HG03108 (cell line): ENCODE measurements at regions not wholly inside any gene's neighbourhood (a gene's known extent, or its start where the extent isn't known, plus 50 kb on each side); places are given as distances from the start of the nearest gene placed in this dataset.

ENCODE experiments used
- ATAC-seq: cut with Tn5 transposase; IDR thresholded peaks from one replicate; pipeline ENCODE4 v1.9.1; 2021; ENCODE audit warnings: moderate library complexity; ENCODE audit not compliant: unreplicated experiment

DNA sequence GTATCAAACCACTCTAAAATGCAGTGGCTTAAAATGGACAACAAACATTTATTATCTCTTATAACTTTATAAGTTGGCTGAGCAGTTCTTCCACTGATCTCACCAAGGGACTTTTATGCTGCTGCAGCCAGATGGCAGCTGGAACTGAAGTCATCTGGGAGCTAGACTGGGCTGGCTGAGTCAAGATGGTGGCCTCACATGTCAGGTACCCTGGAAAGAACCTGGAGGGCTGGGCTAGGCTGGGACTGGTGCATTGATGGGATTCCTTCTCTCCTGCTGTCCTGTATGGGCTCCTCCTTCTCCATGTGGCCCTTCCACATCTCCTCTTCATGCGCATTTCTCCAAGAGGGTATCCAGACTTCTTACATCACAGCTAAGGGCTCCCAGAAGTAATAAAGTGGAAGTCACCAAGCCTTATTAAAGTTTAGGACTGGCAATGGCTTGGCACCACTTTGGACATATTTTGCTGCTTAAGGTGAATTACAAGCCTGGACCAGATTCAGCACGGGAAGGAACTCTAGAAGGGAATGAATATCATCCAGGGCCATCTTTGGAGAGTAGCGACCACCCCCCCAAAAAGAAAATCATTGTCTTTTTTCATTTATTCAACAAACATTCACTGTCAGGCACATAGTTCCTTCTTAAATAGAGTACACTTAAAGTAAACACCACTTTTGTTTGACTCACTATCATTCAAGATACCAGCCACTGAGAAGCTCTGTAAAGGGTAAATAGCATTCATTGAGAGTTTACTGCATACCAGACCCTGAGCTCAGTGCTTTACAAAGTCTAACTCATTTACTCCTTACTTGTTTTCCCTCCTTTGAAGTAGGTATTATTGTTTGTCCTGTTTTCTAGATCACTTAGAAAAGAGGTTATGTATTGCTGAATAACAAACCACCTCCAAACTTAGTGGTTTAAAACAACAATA is 138.0 kb downstream of the ZFP36L2 start:
- ATAC-seq: no peak

DNA sequence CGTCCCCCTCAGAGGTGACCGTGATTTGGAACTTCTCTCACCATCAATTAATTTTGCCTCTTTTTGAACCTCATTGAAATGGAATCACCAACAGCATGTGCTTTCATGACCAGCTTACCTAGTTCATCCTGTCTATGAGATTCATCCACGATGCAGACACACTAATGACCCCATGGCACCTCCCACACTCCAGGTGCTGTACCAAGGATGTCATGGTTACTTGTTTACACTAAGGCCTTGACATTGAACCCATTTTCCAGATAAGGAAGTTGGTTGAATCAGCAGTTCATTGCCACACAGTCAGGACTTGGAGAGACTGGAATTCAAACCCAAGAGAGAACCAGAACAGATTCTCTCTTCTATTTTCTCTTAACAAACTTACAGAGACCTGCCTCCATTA is 139.0 kb downstream of the ZFP36L2 start:
- no peak for ATAC-seq

DNA sequence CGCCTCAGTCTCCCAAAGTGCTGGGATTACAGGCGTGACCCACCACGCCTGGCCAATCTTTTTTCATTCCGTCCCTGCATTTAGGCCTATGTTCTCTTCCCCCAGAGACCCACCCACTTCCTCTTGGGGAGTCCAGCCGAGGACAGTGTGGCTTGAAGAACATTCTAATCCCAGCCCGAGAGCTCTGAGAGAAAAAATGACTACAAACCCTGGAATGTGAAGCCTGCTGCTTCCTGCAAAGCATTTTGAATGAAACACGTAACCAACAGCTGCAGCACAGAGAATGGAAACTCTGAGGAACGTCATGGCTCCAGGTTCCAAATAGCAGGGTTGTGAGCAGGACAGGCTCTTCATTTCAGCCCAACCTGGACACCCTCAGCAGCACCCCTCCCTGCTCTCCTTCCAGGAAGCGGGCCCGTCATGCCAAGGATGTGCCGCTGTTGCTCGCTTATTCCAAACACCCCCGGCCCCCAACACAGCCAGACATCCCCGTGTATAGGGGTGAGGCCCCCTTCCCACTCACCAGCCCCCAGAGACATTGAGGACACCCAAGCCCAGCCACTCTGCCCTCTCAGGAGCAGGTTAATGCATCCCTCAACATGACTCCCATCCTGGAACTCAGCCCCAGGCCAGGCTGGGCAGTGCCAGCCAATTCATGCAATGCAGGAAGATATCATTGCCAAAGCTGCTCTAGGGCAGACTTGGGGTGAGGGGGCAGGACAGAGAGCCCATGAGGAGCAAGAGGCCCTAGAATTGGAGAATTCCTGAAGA is 139.8 kb downstream of the ZFP36L2 start:
- no peak for ATAC-seq

DNA sequence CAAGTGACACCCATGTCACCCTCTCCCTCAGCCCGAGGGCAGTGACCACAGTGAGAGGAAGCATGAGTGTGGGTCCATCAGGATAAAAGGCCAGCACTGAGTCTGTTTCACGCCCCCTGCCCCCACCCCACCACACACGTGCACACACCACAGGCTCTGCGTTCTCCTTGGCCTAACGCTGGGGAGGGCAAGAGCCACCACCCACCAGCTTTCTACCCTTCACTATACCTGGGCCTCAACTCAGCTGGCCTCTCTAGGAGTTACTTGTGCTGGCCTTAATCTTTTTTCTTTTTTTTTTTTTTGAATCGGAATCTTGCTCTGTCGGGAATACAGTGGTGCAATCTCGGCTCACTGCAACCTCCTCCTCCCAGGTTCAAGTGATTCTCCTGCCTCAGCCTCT is 140.5 kb downstream of the ZFP36L2 start:
- no peak for ATAC-seq

DNA sequence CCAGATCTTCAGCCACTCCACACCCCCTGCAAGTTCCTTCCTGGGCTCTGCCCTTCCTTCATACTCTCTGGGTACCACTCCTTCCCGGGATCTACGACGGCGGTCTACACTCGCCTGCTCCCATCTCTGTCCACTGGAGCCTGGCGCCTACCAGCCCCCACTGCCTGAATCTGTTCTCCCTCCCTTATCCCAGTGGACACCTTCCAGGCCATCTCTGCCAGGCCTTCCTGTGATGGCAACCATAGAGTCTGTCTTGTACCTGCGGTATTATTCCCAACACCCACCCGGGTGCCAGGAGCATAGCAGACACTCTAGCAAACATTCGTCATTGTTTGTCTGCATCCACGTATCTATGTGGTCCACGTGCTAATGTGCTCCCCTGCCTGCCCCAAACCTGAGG is 140.9 kb downstream of the ZFP36L2 start:
- no peak for ATAC-seq

DNA sequence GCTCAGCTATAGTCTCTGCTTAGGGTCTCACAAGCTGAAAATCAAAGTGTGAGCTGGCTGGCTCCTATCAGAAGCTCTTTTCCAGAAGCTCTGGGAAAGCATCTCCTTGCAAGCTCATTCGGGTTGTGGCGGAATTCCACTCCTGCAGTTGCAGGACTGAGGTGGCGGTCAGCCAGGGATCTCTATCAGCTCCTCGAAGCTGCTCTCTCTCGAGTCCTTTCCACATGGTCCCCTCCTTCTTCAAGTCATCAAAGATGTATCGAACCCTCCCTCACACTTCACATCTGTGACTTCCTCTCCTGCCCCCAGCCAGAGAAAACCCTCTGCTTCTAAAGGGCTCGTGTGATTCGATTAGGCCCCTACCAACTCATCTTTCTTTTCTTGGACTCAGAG is 141.7 kb downstream of the ZFP36L2 start:
- ATAC-seq: no peak

DNA sequence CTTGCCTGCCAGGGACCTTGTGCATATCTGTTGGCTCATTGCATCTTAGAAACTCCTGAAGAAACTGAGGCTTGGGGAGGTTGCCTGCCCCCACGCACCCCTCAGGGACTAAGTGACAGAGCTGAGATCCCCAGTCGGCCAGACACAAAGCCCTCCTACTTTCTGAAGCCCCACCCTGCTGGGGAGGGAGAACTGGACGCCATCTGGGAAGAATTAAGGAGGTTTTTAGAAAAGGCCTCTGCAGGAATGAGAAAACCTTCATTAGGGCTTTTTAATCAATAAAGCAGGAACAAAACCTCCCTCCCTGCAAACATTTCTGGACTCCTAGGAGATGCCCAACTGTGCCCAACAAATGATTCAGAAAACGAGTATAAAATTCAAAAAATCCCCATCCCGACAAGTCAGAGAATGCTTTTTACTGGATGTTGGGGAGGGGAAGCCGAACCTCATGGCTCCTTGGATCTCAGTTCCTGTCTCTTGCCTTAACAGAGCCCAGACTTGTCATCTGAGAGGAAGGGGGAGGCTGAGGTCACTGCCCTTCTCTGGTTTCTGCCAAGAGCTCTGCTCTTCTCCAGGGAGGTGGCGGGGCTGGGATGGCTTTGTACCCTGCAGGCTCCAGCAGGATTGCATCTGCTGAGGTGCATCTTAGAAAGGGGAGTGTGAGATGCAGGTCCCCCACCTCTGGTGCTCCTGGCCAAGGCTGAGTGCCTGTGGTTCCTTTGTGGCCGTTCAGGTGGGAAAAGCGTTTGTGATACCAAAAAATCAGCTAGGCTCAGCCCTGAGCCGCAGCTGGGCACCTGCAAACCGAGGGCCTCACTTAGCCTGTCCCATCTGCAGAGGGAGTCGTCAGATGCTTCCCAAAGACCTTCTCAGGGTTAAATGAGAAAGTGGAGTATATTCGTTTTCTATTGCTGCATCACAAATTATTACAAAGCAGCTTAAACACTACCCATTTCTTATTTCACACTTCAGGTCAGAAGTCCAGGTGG is 142.4 kb downstream of the ZFP36L2 start:
- ATAC-seq: no peak

DNA sequence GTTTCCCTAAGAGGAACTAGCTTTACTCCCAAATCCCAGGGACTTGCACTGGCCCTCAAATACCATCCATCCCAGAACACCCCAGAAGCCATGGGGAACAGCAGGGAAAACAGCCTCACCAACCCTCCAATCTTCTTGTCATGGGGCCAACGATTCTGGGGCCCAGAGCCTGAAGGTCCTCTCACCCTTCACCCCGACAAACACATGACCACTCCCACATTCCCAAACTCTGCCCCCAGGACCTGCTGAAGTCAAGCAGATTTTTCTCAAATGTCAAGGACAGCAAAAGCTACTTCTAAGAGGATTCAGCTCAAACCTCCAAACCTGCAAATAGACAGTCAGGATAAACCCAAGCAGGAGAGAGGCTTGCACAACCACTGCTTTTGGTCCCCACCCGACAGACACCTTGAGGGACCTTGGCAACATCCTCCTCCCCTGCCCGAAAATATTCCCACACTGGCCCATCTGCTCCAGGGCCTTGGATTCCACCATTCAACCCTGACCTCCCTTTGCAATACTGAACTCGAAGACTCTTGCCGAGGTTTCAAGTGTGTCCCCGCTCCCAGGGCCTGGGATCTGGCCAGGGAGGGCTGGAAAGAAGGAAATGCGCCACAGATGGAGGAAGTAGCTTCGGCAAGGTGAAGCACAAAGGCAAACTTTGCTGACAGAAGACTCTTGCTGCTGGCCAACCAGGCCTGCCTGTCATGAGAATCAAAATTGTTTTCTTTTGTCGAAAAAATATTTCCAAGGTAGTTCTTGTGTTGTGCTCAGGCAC is 143.3 kb downstream of the ZFP36L2 start:
- no peak for ATAC-seq

DNA sequence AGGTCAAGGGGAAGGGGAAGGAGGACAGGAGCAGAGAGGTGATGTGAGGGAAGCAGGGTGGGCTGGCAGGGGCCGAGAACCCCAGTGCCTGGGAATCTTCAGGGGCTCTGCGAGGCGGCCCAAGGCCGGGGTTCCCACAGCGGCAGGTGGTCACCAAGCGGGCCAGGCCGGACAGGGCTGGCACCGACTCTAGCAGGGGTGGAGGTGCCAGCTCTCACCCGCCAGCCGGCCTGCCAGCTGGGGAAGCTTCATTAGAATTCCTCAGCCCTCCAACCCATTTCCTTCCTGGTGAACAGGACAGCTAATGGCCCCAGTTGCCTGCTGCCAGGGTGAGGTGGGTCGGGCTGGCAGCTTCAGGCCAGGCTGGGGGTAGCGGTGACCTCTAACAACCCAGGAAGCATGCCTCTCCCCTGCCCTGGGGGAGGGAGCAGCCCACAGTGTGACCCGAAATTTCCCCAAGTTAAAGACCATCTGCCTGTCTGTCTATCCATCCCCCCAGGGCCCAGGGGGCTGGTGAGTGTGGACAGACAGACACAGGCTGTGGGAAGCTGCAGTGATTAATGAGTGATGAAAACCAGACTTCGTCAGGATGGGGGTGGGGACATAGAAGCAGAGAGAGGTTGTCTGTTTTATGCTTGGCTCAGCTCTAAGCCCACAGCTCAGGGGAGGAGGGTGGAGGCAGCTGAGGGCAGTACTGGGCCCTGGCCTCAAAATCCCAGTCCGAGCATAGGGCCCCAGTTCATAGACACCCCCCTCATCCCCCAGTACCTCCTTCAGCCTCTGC is 144.1 kb downstream of the ZFP36L2 start:
- ATAC-seq: no peak

DNA sequence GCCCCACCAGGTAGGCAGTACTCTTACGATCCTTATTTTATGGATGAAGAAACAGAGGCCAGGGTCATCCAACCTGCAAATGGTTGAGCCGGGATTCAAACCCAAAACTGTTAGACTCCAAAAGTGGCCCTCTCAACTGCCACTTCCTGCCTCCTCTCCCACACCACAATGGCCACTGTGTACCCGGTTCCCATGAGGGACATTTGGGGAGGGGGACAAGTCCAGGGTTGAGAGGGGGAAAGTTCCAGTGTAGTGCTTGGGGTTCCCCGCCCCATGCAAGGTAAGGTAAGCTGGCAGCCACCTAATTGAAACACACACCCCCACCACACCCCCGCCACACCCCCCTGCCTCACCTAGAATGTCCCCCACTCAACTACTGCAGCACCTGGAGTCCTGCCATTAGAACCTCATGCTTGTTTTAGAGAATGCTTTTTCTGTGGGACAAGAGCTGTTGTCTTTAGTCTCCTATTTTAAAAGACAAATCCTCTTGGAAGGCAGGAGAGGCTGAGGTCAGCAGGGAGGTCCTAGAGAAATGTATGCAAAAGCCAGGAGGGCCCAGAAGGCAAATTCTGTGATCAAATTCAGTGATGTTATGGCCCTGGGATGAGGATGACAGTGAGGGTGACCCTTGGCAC is 145.2 kb downstream of the ZFP36L2 start:
- ATAC-seq: no peak

DNA sequence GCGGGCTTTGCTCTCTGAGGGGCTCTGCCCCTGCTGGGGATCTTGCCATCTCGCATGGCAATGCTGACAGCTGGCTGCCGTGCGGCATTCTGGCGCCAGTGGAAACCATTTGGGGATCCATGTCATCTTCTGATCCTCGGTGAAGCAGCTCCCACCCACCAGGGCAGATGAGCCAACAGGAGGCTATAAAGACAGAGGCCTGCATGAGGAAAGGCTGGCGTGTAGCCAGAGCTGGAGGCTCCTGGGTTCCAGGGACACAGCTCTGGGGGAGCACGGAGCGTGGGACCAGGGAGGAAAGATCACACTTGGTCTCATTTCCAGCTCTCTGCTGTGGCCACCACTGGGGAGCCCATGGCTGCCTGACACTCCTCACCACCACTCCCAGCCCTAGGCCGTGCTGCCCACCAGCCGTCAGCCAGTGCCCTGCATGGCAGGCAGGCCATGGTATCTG is 145.8 kb downstream of the ZFP36L2 start:
- ATAC-seq: no peak

DNA sequence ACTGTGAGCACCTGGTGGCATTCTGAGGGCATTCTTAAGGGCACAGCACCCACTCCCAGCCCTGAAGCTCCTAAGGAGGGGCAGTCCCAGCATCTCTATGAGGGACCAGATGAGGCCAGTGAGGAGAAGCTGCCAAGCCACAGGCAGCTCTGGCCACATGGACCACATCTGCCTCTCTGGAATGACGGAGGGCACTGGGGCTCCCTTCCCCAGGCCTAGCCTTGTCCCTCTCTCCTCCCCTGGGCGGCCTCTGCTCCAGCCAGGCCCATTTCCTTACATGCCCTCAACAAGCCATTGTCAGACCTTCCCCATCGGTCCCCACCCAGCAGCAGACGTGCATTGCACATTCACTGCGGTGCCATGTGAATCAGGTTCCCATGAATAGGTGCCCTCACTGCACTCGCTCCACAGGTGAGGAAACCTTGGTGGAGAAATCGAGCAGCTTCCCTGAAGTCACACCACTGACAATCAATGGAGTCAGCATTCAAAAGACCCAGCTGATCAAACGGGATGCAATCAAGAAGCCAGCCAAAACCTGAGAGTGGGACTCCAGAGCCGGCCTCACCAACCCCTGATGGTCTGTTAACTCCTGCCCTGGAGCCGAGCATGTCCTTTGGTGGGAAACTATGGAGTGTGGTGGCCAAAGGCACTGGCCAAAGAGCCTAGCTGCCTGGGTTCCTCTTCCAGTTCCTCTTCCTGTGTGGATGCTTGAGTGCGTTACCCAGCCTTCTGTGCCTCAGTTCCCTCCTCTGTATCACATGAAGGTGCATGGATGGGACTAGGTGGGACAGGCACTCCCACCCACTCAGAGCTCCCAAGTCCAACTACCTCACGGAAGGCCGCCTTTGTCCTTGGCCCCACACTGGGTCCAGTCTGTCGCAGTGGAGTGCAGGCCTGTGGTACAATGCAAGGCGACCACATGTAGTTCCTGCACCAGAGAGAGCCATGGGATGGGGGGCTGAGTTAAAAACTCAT is 147.3 kb downstream of the ZFP36L2 start:
- ATAC-seq: no peak

DNA sequence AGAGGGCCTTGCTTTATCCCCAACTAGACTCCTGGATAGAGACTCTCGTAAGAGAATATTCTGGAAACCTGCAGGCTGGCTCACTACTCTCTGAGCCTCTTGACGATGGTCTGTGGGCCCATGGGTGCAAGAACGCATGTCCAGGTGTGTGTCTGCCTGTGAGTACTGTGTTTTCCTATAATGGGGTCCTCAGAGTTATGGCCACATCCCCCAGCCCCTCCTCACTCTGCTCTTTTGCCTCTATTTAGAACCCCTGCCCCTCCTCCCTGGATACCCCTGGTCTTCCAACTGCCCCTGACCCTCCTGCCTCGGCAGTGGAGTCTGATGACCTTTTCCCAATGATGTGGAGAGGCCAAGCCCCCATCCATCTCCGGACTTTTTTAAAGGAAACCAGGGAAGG is 148.1 kb downstream of the ZFP36L2 start:
- no peak for ATAC-seq

DNA sequence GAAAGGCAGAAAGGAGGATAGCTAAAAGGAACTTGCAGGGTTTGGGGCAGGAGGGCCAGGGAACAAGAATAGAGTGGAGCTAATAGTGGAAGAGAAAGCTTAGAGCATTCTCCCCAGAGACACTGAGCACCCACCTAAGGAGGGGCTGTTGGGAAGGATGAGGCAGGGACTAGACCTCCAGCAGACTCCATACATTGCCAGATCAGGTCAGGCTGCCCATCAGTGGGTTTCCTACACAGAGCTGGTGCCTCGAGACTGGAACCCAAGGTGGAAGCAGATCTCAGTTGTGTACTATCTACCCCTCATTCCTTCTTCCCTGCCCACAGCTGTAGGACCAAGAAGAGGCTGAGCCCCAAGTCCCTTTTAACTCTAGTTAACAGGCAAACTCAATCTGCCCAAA is 148.5 kb downstream of the ZFP36L2 start:
- ATAC-seq: no peak

DNA sequence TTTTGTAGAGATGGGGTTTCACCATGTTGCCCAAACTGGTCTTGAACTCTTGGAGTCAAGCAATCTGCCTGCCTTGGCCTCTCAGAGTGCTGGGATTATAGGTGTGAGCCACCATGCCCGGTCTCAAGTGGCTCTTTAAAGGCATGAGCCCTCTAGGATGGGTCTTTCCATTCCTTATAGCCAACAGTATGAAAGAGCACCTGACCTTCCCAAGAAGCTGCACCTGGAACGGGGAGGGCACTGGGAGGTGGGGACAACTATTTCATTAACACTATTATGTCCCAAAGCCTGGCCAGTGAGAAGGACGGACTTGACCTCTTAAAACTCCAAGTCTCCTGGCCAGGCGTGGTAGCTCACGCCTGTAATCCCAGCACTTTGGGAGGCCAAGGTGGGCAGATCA is 149.7 kb downstream of the ZFP36L2 start:
- ATAC-seq: no peak

DNA sequence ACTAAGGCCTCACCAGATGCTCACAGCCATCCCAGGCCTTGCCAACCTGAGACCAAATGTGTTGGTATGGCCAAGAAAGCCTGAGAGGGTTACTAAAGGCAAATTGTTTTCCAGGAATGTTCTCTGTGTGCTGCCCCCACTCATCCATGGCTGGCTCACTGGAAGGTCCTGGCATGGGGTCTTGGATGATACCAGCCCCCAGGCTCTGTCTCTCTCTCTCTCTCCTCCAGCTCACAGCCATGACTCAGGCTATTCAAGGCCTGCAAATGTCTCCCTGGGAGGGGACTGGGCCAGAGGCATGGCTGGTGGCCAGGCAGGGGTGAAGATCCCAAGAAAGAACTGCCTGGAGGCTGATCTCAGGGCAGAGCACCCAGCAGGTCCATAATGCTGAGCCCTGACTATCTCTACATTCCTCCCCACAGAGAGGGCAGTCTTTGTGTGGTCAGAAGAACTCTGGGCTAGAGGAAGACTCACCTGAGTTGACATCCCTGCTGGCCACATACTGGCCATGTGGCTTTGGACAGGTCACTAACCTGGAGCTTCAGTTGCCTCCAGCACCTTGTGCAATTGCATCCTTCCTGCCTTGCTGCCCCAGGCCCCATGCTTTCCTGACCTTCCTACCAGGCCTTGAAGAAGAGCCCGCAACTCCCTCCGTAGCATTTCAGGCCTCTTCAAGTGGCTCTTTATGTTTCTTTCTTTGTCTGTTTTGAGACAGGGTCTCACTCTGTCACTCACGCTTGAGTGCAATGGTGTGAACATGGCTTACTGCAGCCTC is 150.4 kb downstream of the ZFP36L2 start:
- ATAC-seq: no peak

DNA sequence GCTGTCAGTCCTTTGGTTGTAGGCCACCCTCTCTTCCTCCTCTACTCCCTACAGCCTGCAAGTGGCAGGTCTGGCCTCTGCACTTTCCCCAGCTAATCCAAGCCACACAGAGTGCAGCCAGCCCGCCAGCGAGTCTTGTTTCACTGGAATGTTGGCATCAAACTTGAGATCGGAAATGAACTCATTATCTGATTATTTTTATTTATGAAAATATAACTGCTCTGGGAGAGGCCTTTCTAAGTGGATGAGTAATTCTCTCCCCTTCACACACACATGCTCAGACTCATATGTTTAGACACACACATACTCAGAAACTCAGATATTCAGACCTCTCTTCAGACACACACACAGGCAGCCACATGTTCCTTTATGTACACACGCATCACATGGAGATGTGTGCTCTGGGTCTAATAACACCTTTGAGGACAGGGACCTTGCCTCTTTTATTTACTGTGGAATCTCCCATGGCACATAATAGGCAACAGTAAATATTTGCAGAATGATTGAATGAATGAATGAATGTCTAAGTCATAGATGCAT is 151.3 kb downstream of the ZFP36L2 start:
- ATAC-seq: no peak
